Activated CD8-positive, alpha-beta T cell treated with anti-CD3 and anti-CD28 coated beads for 36 hours (primary cell): ENCODE measurements at regions not wholly inside any gene's neighbourhood (a gene's known extent, or its start where the extent isn't known, plus 50 kb on each side); places are given as distances from the start of the nearest gene placed in this dataset.

ENCODE experiments used
- ATAC-seq: fragments of 200-7000 bp; cut with Tn5 transposase; one replicate; pipeline ENCODE4 v1.10.0; 2021; ENCODE audit warnings: mild to moderate bottlenecking, moderate library complexity
- CTCF ChIA-PET: fragments of 350-600 bp; sonication (Branson Sonifier 250); formaldehyde crosslinking; loops from one replicate; lab custom pipeline; 2021; ENCODE audit warnings: antibody characterized with exemption; lab: Charles Lee
- POLR2A ChIA-PET: fragments of 350-600 bp; sonication (Branson Sonifier 250); formaldehyde crosslinking; loops from one replicate; lab custom pipeline; 2021; ENCODE audit warnings: antibody characterized with exemption; lab: Charles Lee
- DNase-seq: peaks from one replicate; pipeline ENCODE4 v3.0.0-alpha.2; 2020
- H3K27ac Mint-ChIP-seq: one replicate; pipeline ENCODE4 v1.8.0; 2021; ENCODE audit warnings: mild to moderate bottlenecking, mixed read lengths
- H3K27me3 Mint-ChIP-seq: one replicate; pipeline ENCODE4 v1.8.0; 2021; ENCODE audit warnings: mixed read lengths
- H3K36me3 Mint-ChIP-seq: one replicate; pipeline ENCODE4 v1.8.0; 2021; ENCODE audit warnings: low read depth, mixed read lengths
- H3K4me1 Mint-ChIP-seq: one replicate; pipeline ENCODE4 v1.8.0; 2021; ENCODE audit warnings: low read depth, mixed read lengths
- H3K4me3 Mint-ChIP-seq: one replicate; pipeline ENCODE4 v1.8.0; 2021; ENCODE audit warnings: mild to moderate bottlenecking, moderate library complexity, mixed read lengths
- H3K9me3 Mint-ChIP-seq: one replicate; pipeline ENCODE4 v1.8.0; 2021; ENCODE audit warnings: mixed read lengths
- intact Hi-C: fragments of 100-400 bp; cut with micrococcal nuclease; formaldehyde crosslinking; loops from one replicate; pipeline ENCODE4 v1.10.0; 2022
- TF ChIP-seq, protein P1 (sequence below): fragments of 200-600 bp; IDR thresholded peaks from one replicate; pipeline ENCODE4 v1.8.0; 2022; ENCODE audit warnings: antibody characterized with exemption, mild to moderate bottlenecking

DNA sequence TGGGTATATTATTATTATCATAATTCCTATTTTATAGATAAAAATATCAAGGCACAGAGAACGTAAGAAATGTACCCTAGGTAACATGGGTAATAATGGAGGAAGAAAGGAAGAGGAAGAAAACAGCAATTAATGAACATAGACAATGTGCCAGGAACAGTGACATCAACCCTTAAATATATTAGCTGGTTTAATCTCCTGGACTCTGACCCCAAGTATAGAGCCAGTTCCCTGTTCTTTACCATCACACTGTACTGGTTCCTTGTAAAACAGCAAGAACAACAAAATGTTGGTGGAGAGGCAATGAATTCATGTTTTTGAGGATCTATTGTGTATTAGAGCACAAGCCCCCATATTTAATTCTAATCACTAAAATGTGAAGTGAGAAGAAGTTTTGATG is 192.1 kb downstream of the SMC2 start:
- H3K27me3 Mint-ChIP-seq: no peaks in the 10 kb centered on the region
- intact Hi-C loops: no loop called here
- no peak overlapping the region for H3K27ac Mint-ChIP-seq
- ChIA-PET POLR2A (no interaction called here), CTCF (no interaction called here)
- H3K36me3 Mint-ChIP-seq: no peaks in the 10 kb centered on the region
- H3K9me3 Mint-ChIP-seq: peaks cover 1% of the 10 kb centered on the region
- DNase-seq (no peak), ATAC-seq (no peak)
- TF ChIP-seq, protein P1, sequence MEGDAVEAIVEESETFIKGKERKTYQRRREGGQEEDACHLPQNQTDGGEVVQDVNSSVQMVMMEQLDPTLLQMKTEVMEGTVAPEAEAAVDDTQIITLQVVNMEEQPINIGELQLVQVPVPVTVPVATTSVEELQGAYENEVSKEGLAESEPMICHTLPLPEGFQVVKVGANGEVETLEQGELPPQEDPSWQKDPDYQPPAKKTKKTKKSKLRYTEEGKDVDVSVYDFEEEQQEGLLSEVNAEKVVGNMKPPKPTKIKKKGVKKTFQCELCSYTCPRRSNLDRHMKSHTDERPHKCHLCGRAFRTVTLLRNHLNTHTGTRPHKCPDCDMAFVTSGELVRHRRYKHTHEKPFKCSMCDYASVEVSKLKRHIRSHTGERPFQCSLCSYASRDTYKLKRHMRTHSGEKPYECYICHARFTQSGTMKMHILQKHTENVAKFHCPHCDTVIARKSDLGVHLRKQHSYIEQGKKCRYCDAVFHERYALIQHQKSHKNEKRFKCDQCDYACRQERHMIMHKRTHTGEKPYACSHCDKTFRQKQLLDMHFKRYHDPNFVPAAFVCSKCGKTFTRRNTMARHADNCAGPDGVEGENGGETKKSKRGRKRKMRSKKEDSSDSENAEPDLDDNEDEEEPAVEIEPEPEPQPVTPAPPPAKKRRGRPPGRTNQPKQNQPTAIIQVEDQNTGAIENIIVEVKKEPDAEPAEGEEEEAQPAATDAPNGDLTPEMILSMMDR: no peak
- no peaks in the 10 kb centered on the region for H3K4me1 Mint-ChIP-seq
- no peak overlapping the region for H3K4me3 Mint-ChIP-seq

DNA sequence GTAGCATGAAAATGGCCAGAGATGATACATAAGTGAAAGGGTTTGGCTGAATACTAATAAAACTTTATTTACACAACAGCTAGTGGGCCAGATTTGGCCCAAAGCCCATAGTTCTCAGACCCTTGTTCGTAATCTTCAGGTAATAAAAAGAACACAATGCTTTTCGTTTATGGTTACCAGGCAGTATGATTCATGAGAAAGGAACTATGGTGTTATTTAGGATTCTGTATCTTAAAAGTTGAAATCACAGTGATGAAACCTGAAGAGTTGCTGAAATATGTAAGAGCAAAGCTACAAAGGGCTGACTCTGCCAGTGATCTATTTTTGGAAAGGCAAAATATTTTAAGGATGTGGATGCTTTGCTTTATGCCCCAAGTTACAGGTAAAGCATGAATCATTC is 192.7 kb downstream of the SMC2 start:
- no peaks in the 10 kb centered on the region for H3K9me3 Mint-ChIP-seq
- H3K4me1 Mint-ChIP-seq: no peaks in the 10 kb centered on the region
- intact Hi-C loops: no loop called here
- DNase-seq (no peak), ATAC-seq (no peak)
- ChIA-PET POLR2A (no interaction called here), CTCF (no interaction called here)
- H3K27ac Mint-ChIP-seq: no peak overlapping the region
- TF ChIP-seq, protein P1: no peak
- H3K27me3 Mint-ChIP-seq: no peaks in the 10 kb centered on the region
- no peaks in the 10 kb centered on the region for H3K36me3 Mint-ChIP-seq
- H3K4me3 Mint-ChIP-seq: no peak overlapping the region

- ATAC-seq (no peak), DNase-seq (no peak)
- CTCF ChIA-PET: no interaction called here
- no peak overlapping the region for H3K27ac Mint-ChIP-seq
- no peaks in the 10 kb centered on the region for H3K27me3 Mint-ChIP-seq
- POLR2A ChIA-PET: no interaction called here
- no peak overlapping the region for H3K4me3 Mint-ChIP-seq
- intact Hi-C loops: no loop called here
- TF ChIP-seq, protein P1: no peak
- H3K9me3 Mint-ChIP-seq: no peaks in the 10 kb centered on the region
- H3K36me3 Mint-ChIP-seq: no peaks in the 10 kb centered on the region
- H3K4me1 Mint-ChIP-seq: no peaks in the 10 kb centered on the region
These were observed 193.3 kb downstream of the SMC2 start for GRCh38 chr9:104287253-104287878.

GRCh38 chr9:104293877-104294276 is 199.8 kb downstream of the SMC2 start:
- ATAC-seq: no peak
- H3K27me3 Mint-ChIP-seq: no peaks in the 10 kb centered on the region

GRCh38 chr9:104300124-104300523 is 203.9 kb upstream of the OR13F1 start:
- Mint-ChIP-seq H3K4me1 (no peaks in the 10 kb centered on the region), H3K27ac (no peak overlapping the region), H3K36me3 (no peaks in the 10 kb centered on the region), H3K9me3 (no peaks in the 10 kb centered on the region), H3K4me3 (no peak overlapping the region), H3K27me3 (no peaks in the 10 kb centered on the region)
- TF ChIP-seq, protein P1: no peak
- no peak for DNase-seq
- POLR2A ChIA-PET: no interaction called here
- intact Hi-C loops: no loop called here
- ATAC-seq: no peak
- CTCF ChIA-PET: no interaction called here

More at GRCh38 chr9:104293877-104294276, 199.8 kb downstream of the SMC2 start:
- DNase-seq: no peak
- Mint-ChIP-seq H3K36me3 (no peaks in the 10 kb centered on the region), H3K9me3 (no peaks in the 10 kb centered on the region), H3K4me3 (no peak overlapping the region), H3K27ac (no peak overlapping the region), H3K4me1 (no peaks in the 10 kb centered on the region)
- intact Hi-C loops: no loop called here
- ChIA-PET CTCF (no interaction called here), POLR2A (no interaction called here)
- TF ChIP-seq, protein P1: no peak
